Mucosa of descending colon (tissue), 3 donors: ENCODE measurements at regions not wholly inside any gene's neighbourhood (a gene's known extent, or its start where the extent isn't known, plus 50 kb on each side); places are given as distances from the start of the nearest gene placed in this dataset.

Experiments used
- ATAC-seq: fragments of 200-7000 bp; cut with Tn5 transposase; one replicate; pipeline ENCODE4 v1.9.1; 2020; ENCODE audit warnings: mild to moderate bottlenecking, moderate library complexity
- DNase-seq, 3 donors: peaks; one replicate each; pipeline ENCODE4 v3.0.0-alpha.2; 2020
- H3K36me3 ChIP-seq: fragments of 200-600 bp; one replicate; pipeline ENCODE4 v1.8.0; 2021; ENCODE audit warnings: low read depth, mild to moderate bottlenecking
- H3K4me1 ChIP-seq: fragments of 200-600 bp; one replicate; pipeline ENCODE4 v1.8.0; 2021; ENCODE audit warnings: low read depth, mild to moderate bottlenecking
- H3K4me3 ChIP-seq: fragments of 200-600 bp; one replicate; pipeline ENCODE4 v1.8.0; 2021; ENCODE audit warnings: mild to moderate bottlenecking
- H3K9me3 ChIP-seq: fragments of 200-600 bp; one replicate; pipeline ENCODE4 v1.8.0; 2021; ENCODE audit warnings: mild to moderate bottlenecking
- intact Hi-C, 2 donors: fragments of 100-400 bp; cut with DNase I in 1 of 2; cut with micrococcal nuclease in 1 of 2; formaldehyde crosslinking; loops; one replicate each; pipeline versions ENCODE4 v1.11.0 to v1.11.1; 2022; cut with DNase I, micrococcal nuclease
- TF ChIP-seq, protein P1 (sequence below): fragments of 200-600 bp; IDR thresholded peaks from one replicate; pipeline ENCODE4 v1.8.0; 2022; ENCODE audit warnings: antibody characterized with exemption, mild to moderate bottlenecking
- donor health status: DM: no; HTN: no; CAD: no; lungs with moderate emphysema.
- donor health status: DM: no; HTN: no; CAD: no.
- donor health status: DM: no; HTN: yes; CAD: no.

- DNase-seq: no peak
- ATAC-seq: no peak
- Histone ChIP-seq H3K9me3 (no peaks in the 10 kb centered on the region), H3K4me3 (no peak overlapping the region), H3K36me3 (no peaks in the 10 kb centered on the region), H3K4me1 (peaks cover 4% of the 10 kb centered on the region)
- intact Hi-C loops: no loop called here
- TF ChIP-seq, protein P1, sequence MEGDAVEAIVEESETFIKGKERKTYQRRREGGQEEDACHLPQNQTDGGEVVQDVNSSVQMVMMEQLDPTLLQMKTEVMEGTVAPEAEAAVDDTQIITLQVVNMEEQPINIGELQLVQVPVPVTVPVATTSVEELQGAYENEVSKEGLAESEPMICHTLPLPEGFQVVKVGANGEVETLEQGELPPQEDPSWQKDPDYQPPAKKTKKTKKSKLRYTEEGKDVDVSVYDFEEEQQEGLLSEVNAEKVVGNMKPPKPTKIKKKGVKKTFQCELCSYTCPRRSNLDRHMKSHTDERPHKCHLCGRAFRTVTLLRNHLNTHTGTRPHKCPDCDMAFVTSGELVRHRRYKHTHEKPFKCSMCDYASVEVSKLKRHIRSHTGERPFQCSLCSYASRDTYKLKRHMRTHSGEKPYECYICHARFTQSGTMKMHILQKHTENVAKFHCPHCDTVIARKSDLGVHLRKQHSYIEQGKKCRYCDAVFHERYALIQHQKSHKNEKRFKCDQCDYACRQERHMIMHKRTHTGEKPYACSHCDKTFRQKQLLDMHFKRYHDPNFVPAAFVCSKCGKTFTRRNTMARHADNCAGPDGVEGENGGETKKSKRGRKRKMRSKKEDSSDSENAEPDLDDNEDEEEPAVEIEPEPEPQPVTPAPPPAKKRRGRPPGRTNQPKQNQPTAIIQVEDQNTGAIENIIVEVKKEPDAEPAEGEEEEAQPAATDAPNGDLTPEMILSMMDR: no peak
Observed at GRCh38 chr3:72337480-72337855, 510.8 kb downstream of the SHQ1 start.

DNA sequence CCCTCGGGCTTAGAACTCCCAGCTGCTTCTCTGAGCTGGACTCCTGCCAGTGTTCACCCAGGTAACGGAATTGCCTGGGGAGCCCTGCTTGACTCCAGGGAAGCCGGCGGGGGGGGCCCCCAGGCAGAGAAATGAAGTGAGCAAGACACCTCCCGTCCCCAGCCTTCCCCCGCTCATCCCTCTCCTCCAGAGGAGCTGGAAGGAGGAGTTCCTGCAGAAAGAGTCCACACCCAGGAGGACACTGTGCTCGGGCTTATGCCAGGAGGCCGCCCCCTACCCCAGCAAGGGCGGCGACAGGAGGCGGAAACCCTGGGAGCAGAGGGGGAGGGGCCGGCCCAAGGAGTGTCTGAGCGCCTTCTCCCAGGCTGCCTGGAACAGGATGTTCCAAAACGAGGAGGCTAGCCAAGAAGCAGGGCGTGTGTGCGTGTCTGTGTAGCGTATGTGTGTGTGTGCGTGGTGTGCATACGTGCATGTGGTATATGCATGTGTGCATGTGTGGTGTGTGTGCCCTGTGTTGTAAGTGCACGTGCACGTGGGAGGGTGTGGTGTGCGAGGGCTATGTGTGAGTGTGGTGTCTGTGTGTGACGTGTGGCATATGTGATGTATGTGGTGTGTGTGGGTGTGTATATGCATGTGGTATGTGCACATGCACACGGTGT, 511.3 kb downstream of the SHQ1 start:
- ATAC-seq: peak; percentile 87
- TF ChIP-seq, protein P1: no peak
- no peak overlapping the region for H3K4me3 ChIP-seq

DNA sequence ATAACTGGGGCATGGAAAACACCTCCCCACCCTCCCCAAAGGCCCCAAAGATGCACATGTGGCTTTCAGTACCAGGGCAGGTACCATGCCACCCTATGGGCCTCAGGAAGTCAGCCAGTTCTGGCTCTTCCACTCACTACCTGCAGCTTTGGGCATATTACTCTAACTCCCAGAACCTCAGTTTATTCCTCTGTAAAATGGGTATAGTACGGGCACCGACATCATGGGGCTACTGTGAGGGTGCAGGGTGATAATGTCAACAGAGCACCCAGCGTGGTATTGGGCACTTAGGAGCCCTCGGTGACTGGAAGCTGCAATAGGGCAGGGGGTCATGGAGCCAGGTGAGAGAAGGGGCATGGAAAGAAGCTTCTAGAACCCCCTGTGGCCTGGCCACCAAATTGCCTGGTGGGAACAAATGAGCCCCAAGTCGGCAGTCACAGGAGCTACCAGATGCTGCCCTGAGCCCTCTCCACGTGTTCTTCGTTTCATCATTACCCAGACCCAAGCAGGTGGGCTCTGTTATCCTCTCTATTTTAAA, 512.1 kb downstream of the SHQ1 start:
- ATAC-seq (no peak), DNase-seq (no peak)
- TF ChIP-seq, protein P1: no peak
- no peaks in the 10 kb centered on the region for H3K9me3 ChIP-seq
- no peaks in the 10 kb centered on the region for H3K36me3 ChIP-seq
- no peak overlapping the region for H3K4me3 ChIP-seq
- intact Hi-C loops: no loop called here
- H3K4me1 ChIP-seq: peaks cover 4% of the 10 kb centered on the region

More for the DNA sequence above, 511.3 kb downstream of the SHQ1 start:
- peak; percentile 86 to 94 (median 90) for DNase-seq
- intact Hi-C loops: no loop called here
- Histone ChIP-seq H3K36me3 (no peaks in the 10 kb centered on the region), H3K9me3 (no peaks in the 10 kb centered on the region), H3K4me1 (peaks cover 4% of the 10 kb centered on the region)

DNA sequence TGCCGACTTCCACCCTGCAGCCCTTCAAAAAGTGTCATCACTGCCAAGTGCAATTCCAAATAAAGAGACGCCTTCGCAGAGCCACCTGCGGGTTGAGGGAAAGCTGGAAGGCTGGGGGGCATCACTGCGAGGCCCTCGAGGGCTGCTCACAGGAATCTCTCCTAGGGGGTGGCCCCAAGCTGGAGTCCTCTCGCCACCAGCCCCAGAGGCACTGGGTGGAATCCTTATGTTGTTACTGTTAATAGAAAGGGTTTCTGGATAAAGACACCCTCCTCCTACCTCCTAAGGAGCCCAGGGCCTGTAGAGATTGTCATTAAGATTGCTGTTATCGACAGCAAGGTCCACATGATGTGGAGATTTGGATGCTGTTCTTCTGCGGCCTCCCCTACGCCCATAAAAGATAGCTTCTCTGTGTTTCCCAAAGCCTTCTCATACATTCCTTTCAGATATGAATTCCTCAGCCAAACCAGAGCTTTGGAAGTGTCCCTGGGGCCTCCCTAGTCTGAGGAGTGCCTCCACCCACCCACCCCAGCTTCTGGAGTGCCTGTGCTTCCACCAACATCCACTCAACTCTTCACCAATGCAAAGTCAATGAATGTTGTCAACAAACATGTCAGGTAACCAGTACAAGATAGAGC, 512.7 kb downstream of the SHQ1 start:
- Histone ChIP-seq H3K9me3 (no peaks in the 10 kb centered on the region), H3K36me3 (no peaks in the 10 kb centered on the region), H3K4me1 (peaks cover 4% of the 10 kb centered on the region), H3K4me3 (no peak overlapping the region)
- TF ChIP-seq, protein P1: no peak
- intact Hi-C loops: no loop called here
- DNase-seq (no peak), ATAC-seq (no peak)

DNA sequence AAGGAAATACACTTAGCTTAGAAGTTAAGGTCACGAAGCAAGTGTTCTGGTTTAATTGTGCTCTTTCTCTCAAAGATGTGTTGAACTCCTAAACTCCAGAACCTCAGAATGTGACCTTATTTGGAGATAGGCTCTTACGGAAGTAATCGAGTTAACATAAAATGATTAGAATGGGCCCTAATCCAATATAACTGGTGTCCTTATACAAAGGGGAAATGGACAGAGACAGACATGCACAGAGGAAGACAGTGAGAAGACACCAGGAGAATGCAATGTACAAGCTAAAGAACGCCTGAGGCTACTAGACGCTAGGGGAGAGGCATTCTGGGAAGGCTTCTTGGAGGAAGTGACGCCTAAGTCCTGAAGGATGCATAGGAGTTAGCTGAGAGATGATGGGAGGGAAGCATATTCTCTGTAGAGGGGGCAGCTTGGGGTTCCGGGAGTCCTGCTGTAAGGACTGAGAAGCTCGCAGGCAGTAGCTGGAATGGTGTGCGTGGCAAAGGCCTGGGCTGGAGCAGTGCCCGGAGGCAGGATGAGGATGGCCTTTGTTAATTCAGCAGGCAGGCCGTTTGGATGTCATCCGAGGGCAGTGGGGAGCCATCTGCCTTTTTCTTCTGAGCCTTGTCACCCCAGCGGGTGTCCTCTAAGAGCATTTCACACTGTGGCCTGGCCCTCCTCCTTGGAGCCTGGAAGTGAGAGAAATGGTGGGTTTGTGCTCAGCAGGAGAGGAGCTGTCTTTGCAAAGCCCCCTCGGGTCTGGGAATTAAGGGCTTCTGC, 513.4 kb downstream of the SHQ1 start:
- intact Hi-C loops: no loop called here
- Histone ChIP-seq H3K9me3 (no peaks in the 10 kb centered on the region), H3K4me3 (no peak overlapping the region), H3K4me1 (peaks cover 4% of the 10 kb centered on the region), H3K36me3 (no peaks in the 10 kb centered on the region)
- ATAC-seq: no peak
- no peak for DNase-seq
- TF ChIP-seq, protein P1: no peak
